ENCODE measurements at regions not wholly inside any gene's neighbourhood (a gene's known extent, or its start where the extent isn't known, plus 50 kb on each side); places are given as distances from the start of the nearest gene placed in this dataset.
A peak's percentile ranks its signal among the peaks of the same experiment; 100 is the strongest.

DNA sequence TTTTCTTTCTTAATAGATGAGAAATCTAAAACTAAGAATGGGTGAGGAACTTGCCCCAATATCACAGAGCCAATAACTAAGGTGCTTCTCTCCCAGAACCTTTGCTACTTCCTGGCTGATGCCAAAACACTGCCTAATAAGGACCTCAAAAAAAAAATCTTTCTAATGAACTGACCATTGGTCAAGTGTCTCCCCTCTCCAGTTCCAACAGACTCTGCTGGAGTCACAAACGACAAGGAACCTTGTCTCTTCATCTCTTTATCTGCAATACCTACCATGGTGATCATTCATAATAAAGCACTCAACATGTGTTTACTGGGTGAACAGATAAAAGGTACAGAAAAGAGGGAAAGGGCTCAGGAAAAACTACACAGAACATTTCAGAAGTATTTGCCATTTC is 197.4 kb downstream of the LTN1 start:
- H3K4me1 ChIP-seq, result no peaks in the 10 kb centered on the region
- intact Hi-C loops (cut with DNase I), result loop anchor here (5.0 to 10.0 kb wide), 2 partner anchors 147 to 270 kb away; no protein-coding TSS in a partner anchor
- H3K27ac ChIP-seq, result no peak overlapping the region
- H3K36me3 ChIP-seq, result no peaks in the 10 kb centered on the region
- H3K9me3 ChIP-seq, result no peaks in the 10 kb centered on the region
- no peaks in the 10 kb centered on the region for H3K27me3 ChIP-seq
- TF ChIP-seq, protein P1, sequence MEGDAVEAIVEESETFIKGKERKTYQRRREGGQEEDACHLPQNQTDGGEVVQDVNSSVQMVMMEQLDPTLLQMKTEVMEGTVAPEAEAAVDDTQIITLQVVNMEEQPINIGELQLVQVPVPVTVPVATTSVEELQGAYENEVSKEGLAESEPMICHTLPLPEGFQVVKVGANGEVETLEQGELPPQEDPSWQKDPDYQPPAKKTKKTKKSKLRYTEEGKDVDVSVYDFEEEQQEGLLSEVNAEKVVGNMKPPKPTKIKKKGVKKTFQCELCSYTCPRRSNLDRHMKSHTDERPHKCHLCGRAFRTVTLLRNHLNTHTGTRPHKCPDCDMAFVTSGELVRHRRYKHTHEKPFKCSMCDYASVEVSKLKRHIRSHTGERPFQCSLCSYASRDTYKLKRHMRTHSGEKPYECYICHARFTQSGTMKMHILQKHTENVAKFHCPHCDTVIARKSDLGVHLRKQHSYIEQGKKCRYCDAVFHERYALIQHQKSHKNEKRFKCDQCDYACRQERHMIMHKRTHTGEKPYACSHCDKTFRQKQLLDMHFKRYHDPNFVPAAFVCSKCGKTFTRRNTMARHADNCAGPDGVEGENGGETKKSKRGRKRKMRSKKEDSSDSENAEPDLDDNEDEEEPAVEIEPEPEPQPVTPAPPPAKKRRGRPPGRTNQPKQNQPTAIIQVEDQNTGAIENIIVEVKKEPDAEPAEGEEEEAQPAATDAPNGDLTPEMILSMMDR (IDR thresholded peaks at IDR 0.05), result no peak
- H3K4me3 ChIP-seq, result no peak overlapping the region
- no peak for DNase-seq (ENCODE audit: low spot score in 2 of 2)

DNA sequence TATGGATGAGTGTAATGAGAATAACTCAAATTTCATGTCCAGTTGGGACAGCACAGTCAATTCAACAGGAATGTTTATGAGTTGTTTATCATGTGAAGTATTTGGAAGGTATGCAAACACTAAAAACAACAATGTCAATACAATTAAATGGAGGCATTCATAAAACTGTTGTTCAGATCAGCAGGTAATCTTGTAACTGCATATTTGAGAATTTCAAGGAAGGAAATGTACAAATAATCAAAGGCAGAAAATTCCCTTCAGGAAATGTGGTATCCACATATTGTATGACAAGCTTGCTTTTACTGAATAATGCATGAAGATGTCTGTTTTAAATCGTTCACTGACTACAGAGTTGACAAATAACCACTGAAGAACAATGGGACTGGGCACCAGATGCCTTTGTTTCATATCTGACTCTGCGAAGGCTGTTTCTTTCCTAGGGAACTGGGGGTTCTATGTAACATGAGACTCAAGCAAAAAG is 198.3 kb downstream of the LTN1 start:
- no peaks in the 10 kb centered on the region for H3K27me3 ChIP-seq
- H3K27ac ChIP-seq, result no peak overlapping the region
- no peaks in the 10 kb centered on the region for H3K36me3 ChIP-seq
- TF ChIP-seq, protein P1 (IDR thresholded peaks at IDR 0.05), result no peak
- no peak for DNase-seq (ENCODE audit: low spot score in 2 of 2)
- intact Hi-C loops (cut with DNase I), result loop anchor here (10.0 kb wide), 1 partner anchor 270 kb away; no protein-coding TSS in a partner anchor
- no peaks in the 10 kb centered on the region for H3K4me1 ChIP-seq
- no peaks in the 10 kb centered on the region for H3K9me3 ChIP-seq
- no peak overlapping the region for H3K4me3 ChIP-seq

- H3K27ac ChIP-seq, result peak overlapping the region in 1 of 2 donors; percentile 24
- TF ChIP-seq, protein P1 (IDR thresholded peaks at IDR 0.05), result peak; percentile 37 to 67 (median 40)
- no peak overlapping the region for H3K4me3 ChIP-seq
- H3K9me3 ChIP-seq, result no peaks in the 10 kb centered on the region
- H3K36me3 ChIP-seq, result no peaks in the 10 kb centered on the region
- no peak for DNase-seq (ENCODE audit: low spot score in 2 of 2)
- no peaks in the 10 kb centered on the region for H3K4me1 ChIP-seq
- no peaks in the 10 kb centered on the region for H3K27me3 ChIP-seq
- intact Hi-C loops (cut with DNase I), result loop anchor here (2.0 to 10.0 kb wide), 3 partner anchors 16 to 268 kb away; no protein-coding TSS in a partner anchor
These were observed 199.6 kb downstream of the LTN1 start for GRCh38 chr21:28793043-28793442.

GRCh38 chr21:28791595-28792282 is 200.9 kb downstream of the LTN1 start:
- intact Hi-C loops (cut with DNase I), result loop anchor here (2.0 to 10.0 kb wide), 3 partner anchors 15 to 267 kb away; no protein-coding TSS in a partner anchor
- Histone ChIP-seq H3K4me1 (no peaks in the 10 kb centered on the region), H3K36me3 (no peaks in the 10 kb centered on the region), H3K27ac (no peak overlapping the region), H3K9me3 (no peaks in the 10 kb centered on the region), H3K27me3 (no peaks in the 10 kb centered on the region), H3K4me3 (no peak overlapping the region)
- DNase-seq (ENCODE audit: low spot score in 2 of 2), result no peak
- TF ChIP-seq, protein P1 (IDR thresholded peaks at IDR 0.05), result no peak

- intact Hi-C loops (cut with DNase I), result loop anchor here (10.0 kb wide), 1 partner anchor 266 kb away; no protein-coding TSS in a partner anchor
- H3K4me3 ChIP-seq, result no peak overlapping the region
- no peaks in the 10 kb centered on the region for H3K36me3 ChIP-seq
- TF ChIP-seq, protein P1 (IDR thresholded peaks at IDR 0.05), result no peak
- no peaks in the 10 kb centered on the region for H3K4me1 ChIP-seq
- H3K9me3 ChIP-seq, result no peaks in the 10 kb centered on the region
- no peak overlapping the region for H3K27ac ChIP-seq
- no peaks in the 10 kb centered on the region for H3K27me3 ChIP-seq
- DNase-seq (ENCODE audit: low spot score in 2 of 2), result no peak
These were observed 202.3 kb downstream of the LTN1 start for GRCh38 chr21:28790335-28790734.
